ENCODE measurements at regions not wholly inside any gene's neighbourhood (a gene's known extent, or its start where the extent isn't known, plus 50 kb on each side); places are given as distances from the start of the nearest gene placed in this dataset.
"Not testable (repeated sequence)": the region's sequence is repeated elsewhere in the genome, so short reads cannot be mapped to it uniquely, and the experiment has no call there.

DNA sequence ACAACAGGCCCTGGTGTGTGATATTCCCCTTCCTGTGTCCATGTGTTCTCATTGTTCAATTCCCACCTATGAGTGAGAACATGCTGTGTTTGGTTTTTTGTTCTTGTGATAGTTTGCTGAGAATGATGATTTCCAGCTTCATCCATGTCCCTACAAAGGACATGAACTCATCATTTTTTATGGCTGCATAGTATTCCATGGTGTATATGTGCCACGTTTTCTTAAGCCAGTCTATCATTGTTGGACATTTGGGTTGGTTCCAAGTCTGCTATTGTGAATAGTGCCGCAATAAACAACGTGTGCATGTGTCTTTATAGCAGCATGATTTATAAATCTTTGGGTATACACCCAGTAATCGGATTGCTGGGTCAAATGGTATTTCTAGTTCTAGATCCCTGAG, 72.6 kb upstream of the NHSL2 start:
- TF ChIP-seq, protein P1, sequence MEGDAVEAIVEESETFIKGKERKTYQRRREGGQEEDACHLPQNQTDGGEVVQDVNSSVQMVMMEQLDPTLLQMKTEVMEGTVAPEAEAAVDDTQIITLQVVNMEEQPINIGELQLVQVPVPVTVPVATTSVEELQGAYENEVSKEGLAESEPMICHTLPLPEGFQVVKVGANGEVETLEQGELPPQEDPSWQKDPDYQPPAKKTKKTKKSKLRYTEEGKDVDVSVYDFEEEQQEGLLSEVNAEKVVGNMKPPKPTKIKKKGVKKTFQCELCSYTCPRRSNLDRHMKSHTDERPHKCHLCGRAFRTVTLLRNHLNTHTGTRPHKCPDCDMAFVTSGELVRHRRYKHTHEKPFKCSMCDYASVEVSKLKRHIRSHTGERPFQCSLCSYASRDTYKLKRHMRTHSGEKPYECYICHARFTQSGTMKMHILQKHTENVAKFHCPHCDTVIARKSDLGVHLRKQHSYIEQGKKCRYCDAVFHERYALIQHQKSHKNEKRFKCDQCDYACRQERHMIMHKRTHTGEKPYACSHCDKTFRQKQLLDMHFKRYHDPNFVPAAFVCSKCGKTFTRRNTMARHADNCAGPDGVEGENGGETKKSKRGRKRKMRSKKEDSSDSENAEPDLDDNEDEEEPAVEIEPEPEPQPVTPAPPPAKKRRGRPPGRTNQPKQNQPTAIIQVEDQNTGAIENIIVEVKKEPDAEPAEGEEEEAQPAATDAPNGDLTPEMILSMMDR (IDR thresholded peaks at IDR 0.05), result not testable (repeated sequence)
- not testable (repeated sequence) for TF ChIP-seq POLR2AphosphoS5, POLR2A, EP300 (IDR thresholded peaks at IDR 0.05)

All from upper lobe of left lung (tissue), 4 donors.